ENCODE measurements at regions not wholly inside any gene's neighbourhood (a gene's known extent, or its start where the extent isn't known, plus 50 kb on each side); places are given as distances from the start of the nearest gene placed in this dataset.

GRCh38 chr7:106183952-106184351 is 71.8 kb upstream of the SYPL1 start:
- peak; percentile 33 for DNase-seq (ENCODE audit: low read depth)
- H3K4me3 ChIP-seq (ENCODE audit: low read depth, low read length) = no peak overlapping the region
- TF ChIP-seq MAX (IDR thresholded peaks at IDR 0.05; ENCODE audit: low read depth, low read length) = no peak
- TF ChIP-seq MYC (IDR thresholded peaks at IDR 0.05; ENCODE audit: low read depth, low read length) = no peak
- no peak for TF ChIP-seq POLR2A (IDR thresholded peaks at IDR 0.05; ENCODE audit: extremely low read depth, insufficient read length)
- TF ChIP-seq CTCF (IDR thresholded peaks at IDR 0.05; ENCODE audit: low read depth, low read length) = no peak

GRCh38 chr7:106182904-106183303 is 70.8 kb upstream of the SYPL1 start:
- no peak for DNase-seq (ENCODE audit: low read depth)
- no peak for TF ChIP-seq MYC (IDR thresholded peaks at IDR 0.05; ENCODE audit: low read depth, low read length)
- H3K4me3 ChIP-seq (ENCODE audit: low read depth, low read length) = no peak overlapping the region

GRCh38 chr7:106181658-106182265 is 69.7 kb upstream of the SYPL1 start:
- H3K4me3 ChIP-seq (ENCODE audit: low read depth, low read length) = no peak overlapping the region
- TF ChIP-seq MYC (IDR thresholded peaks at IDR 0.05; ENCODE audit: low read depth, low read length) (no peak), POLR2A (IDR thresholded peaks at IDR 0.05; ENCODE audit: extremely low read depth, insufficient read length) (no peak), CTCF (IDR thresholded peaks at IDR 0.05; ENCODE audit: low read depth, low read length) (no peak), MAX (IDR thresholded peaks at IDR 0.05; ENCODE audit: low read depth, low read length) (no peak)
- DNase-seq (ENCODE audit: low read depth) = no peak

- H3K4me3 ChIP-seq (ENCODE audit: low read depth, low read length) = no peak overlapping the region
- no peak for TF ChIP-seq MYC (IDR thresholded peaks at IDR 0.05; ENCODE audit: low read depth, low read length)
- no peak for DNase-seq (ENCODE audit: low read depth)
These were observed 68.6 kb upstream of the SYPL1 start for GRCh38 chr7:106180721-106181120.

GRCh38 chr7:106179256-106179655 is 67.1 kb upstream of the SYPL1 start:
- DNase-seq (ENCODE audit: low read depth) = no peak
- no peak overlapping the region for H3K4me3 ChIP-seq (ENCODE audit: low read depth, low read length)
- TF ChIP-seq CTCF (IDR thresholded peaks at IDR 0.05; ENCODE audit: low read depth, low read length) (no peak), POLR2A (IDR thresholded peaks at IDR 0.05; ENCODE audit: extremely low read depth, insufficient read length) (no peak), MAX (IDR thresholded peaks at IDR 0.05; ENCODE audit: low read depth, low read length) (no peak), MYC (IDR thresholded peaks at IDR 0.05; ENCODE audit: low read depth, low read length) (no peak)

- TF ChIP-seq POLR2A (IDR thresholded peaks at IDR 0.05; ENCODE audit: extremely low read depth, insufficient read length) = no peak
- no peak for TF ChIP-seq MAX (IDR thresholded peaks at IDR 0.05; ENCODE audit: low read depth, low read length)
- peak; percentile 14 for TF ChIP-seq CTCF (IDR thresholded peaks at IDR 0.05; ENCODE audit: low read depth, low read length)
- H3K4me3 ChIP-seq (ENCODE audit: low read depth, low read length) = no peak overlapping the region
- DNase-seq (ENCODE audit: low read depth) = peak; percentile 36
These were observed 66.6 kb upstream of the SYPL1 start for GRCh38 chr7:106178593-106179134.
